ENCODE measurements at regions not wholly inside any gene's neighbourhood (a gene's known extent, or its start where the extent isn't known, plus 50 kb on each side); places are given as distances from the start of the nearest gene placed in this dataset.

DNA sequence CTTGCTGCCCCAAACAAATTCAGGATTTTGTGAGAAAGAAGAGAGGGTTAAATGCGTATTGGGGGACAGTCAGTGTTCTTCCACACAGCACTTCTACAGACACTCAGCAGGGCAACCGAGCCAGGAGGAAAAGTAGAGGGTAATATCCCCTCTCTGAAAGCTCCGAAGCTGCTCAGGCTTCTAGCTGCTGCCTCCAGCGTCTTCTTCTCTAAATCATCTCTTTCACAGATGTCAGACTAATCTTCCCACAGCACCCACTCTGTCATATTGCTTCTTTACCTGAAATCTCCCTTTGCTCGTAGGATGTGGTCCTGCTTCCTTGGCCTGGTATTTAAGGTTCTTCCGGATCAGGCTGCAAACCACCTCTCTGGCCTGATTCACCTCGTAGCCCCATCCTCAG, 117.6 kb upstream of the HAAO start:
- TF ChIP-seq, protein P1, sequence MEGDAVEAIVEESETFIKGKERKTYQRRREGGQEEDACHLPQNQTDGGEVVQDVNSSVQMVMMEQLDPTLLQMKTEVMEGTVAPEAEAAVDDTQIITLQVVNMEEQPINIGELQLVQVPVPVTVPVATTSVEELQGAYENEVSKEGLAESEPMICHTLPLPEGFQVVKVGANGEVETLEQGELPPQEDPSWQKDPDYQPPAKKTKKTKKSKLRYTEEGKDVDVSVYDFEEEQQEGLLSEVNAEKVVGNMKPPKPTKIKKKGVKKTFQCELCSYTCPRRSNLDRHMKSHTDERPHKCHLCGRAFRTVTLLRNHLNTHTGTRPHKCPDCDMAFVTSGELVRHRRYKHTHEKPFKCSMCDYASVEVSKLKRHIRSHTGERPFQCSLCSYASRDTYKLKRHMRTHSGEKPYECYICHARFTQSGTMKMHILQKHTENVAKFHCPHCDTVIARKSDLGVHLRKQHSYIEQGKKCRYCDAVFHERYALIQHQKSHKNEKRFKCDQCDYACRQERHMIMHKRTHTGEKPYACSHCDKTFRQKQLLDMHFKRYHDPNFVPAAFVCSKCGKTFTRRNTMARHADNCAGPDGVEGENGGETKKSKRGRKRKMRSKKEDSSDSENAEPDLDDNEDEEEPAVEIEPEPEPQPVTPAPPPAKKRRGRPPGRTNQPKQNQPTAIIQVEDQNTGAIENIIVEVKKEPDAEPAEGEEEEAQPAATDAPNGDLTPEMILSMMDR (IDR thresholded peaks at IDR 0.05; ENCODE audit: poor library complexity), result no peak
- TF ChIP-seq EZH2phosphoT487 (IDR thresholded peaks at IDR 0.05; ENCODE audit: low read depth, severe bottlenecking, unreplicated experiment), result no peak
